HUES6 (cell line): ENCODE measurements at regions not wholly inside any gene's neighbourhood (a gene's known extent, or its start where the extent isn't known, plus 50 kb on each side); places are given as distances from the start of the nearest gene placed in this dataset.
"Not testable (repeated sequence)": the region's sequence is repeated elsewhere in the genome, so short reads cannot be mapped to it uniquely, and the experiment has no call there.

Experiments used
- H3K27ac ChIP-seq: 2 replicates; pipeline ENCODE4 v1.7.0; 2013; ENCODE audit warnings: low read depth, mild to moderate bottlenecking, low read length, inconsistent platforms
- H3K27me3 ChIP-seq: 2 replicates; pipeline ENCODE4 v1.6.1; 2013; ENCODE audit warnings: low read length; ENCODE audit not compliant: control insufficient read depth, insufficient read depth
- H3K36me3 ChIP-seq: 2 replicates; pipeline ENCODE4 v1.6.1; 2013; ENCODE audit warnings: low read length; ENCODE audit not compliant: control insufficient read depth, insufficient read depth
- H3K4me1 ChIP-seq: 2 replicates; pipeline ENCODE4 v1.6.1; 2013; ENCODE audit warnings: low read length; ENCODE audit not compliant: control insufficient read depth, insufficient read depth
- H3K4me3 ChIP-seq: 2 replicates; pipeline ENCODE4 v1.5.1; 2013; ENCODE audit warnings: low read depth, low read length
- H3K9ac ChIP-seq: one replicate; pipeline ENCODE4 v1.6.1; 2013; ENCODE audit warnings: mild to moderate bottlenecking, low read length
- H3K9me3 ChIP-seq: 2 replicates; pipeline ENCODE4 v1.6.1; 2013; ENCODE audit warnings: low read depth, low read length; ENCODE audit not compliant: control insufficient read depth, insufficient read depth

DNA sequence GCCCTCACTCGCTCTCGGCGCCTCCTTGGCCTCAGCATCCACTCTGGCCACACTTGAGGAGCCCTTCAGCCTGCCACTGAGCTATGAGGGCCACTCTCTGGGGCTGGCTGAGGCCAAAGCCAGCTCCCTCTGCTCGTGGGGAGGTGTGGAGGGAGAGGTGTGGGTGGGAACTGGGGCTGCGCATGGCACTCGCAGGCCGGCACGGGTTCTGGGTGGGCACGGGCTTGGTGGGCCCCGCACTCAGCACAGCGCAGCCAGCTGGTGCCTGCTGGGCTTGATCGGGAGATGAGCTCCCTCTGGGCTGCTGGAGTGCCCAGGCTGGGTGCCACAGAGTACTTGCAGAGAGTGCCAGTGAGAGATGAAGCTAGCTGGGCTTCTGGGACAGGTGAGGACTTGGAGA, 875.5 kb downstream of the XPNPEP1 start:
- H3K27me3 ChIP-seq = no peaks in the 10 kb centered on the region
- H3K4me3 ChIP-seq = no peak overlapping the region
- H3K9ac ChIP-seq = no peak overlapping the region
- H3K4me1 ChIP-seq = peaks cover 4% of the 10 kb centered on the region; the same call in 1 of the 2 replicates
- H3K36me3 ChIP-seq = no peaks in the 10 kb centered on the region
- H3K27ac ChIP-seq = no peak overlapping the region
- H3K9me3 ChIP-seq = peaks cover 16% of the 10 kb centered on the region

DNA sequence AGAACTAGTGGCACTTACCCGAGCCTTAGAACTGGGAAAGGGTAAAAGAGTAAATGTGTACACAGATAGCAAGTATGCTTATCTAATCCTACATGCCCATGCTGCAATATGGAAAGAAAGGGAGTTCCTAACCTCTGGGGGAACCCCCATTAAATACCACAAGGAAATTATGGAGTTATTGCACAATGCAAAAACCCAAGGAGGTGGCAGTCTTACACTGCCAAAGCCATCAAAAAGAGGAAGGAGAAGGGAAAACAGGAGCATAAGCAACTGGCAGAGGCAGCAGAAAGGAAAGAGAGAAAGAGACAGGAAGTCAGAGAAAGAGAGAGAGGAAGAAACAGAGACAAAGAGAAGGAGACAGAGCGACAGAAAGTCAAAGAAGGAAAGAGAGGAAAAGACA, 876.9 kb downstream of the XPNPEP1 start:
- H3K27ac ChIP-seq, H3K4me1 ChIP-seq, H3K4me3 ChIP-seq, H3K9ac ChIP-seq, H3K27me3 ChIP-seq, H3K36me3 ChIP-seq: not testable (repeated sequence)
- peaks cover 16% of the 10 kb centered on the region for H3K9me3 ChIP-seq

DNA sequence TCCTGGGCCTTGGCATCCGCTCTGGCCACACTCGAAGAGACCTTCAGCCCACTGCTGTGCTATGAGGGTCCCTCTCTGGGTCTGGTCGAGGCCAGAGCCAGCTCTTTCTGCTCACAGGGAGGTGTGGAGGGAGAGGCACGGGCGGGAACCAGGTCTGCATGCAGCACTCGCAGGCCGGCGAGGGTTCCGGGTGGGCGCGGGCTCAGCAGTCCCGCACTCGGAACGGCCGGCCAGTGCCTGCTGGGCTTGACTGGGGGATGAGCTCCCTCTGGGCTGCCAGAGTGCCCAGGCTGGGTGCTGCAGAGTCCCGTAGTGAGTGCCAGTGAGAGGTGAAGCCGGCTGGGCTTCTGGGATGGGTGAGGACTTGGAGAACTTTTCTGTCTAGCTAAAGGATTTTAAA, 882.7 kb downstream of the XPNPEP1 start:
- Histone ChIP-seq H3K27me3 (no peaks in the 10 kb centered on the region), H3K4me3 (no peak overlapping the region), H3K9me3 (peaks cover 8% of the 10 kb centered on the region), H3K9ac (no peak overlapping the region), H3K27ac (no peak overlapping the region), H3K36me3 (no peaks in the 10 kb centered on the region), H3K4me1 (peaks cover 4% of the 10 kb centered on the region; the same call in 1 of the 2 replicates)

DNA sequence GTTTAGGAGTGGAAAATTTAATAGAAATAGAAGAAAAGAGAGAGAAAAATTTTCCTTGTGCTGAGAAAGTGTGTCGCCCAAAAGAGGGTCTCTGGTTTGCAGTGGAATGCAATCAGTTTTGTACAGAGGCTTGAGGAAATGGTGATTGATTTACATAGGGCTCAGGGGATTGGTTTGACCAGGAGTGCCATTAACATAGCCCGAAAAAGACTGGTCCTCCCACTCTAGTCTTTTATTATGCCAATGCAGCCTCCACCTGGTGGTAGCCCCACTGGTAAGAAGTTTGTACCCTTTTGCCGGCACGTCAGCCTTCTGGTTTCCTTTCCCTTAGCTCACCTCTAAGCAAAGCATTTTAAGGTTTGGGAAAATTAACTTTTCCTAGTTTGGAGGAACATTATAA, 885.3 kb downstream of the XPNPEP1 start:
- no peaks in the 10 kb centered on the region for H3K36me3 ChIP-seq
- peaks cover under 1% of the 10 kb centered on the region; the same call in 1 of the 2 replicates for H3K4me1 ChIP-seq
- H3K9me3 ChIP-seq = peaks cover 3% of the 10 kb centered on the region; the same call in 1 of the 2 replicates
- no peak overlapping the region for H3K4me3 ChIP-seq
- no peaks in the 10 kb centered on the region for H3K27me3 ChIP-seq
- H3K27ac ChIP-seq = no peak overlapping the region
- no peak overlapping the region for H3K9ac ChIP-seq

DNA sequence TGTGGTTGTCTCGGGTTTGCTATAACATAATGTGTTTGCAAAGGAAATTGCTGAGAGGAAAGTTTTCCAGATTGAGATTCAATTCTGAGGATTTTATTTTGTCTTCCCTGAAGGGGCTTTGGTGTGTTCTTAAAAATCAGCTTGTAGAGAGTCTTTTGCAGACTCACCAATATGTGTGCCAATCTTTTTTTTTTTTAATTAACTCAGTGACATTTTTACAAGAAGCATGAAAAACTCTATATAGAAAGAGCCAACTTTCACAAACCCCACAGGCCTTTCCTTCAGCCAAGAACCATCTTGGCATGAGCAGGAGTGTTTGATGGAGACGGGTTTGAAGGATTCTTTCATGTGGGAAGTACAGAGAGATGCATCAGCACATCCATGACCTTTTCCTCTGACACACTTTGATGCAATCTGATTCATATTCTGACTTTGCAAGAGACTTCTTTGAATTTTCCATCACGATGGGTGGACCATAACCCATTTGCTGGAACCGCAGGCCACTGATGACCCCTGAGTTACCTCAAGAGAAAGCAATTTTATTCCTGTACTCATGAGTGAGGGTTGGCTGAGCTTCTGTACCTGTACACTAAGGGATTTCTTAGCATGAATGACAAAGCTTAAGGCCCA, 892.6 kb downstream of the XPNPEP1 start:
- H3K27me3 ChIP-seq = no peaks in the 10 kb centered on the region
- no peaks in the 10 kb centered on the region for H3K4me1 ChIP-seq
- no peaks in the 10 kb centered on the region for H3K9me3 ChIP-seq
- no peaks in the 10 kb centered on the region for H3K36me3 ChIP-seq
- H3K27ac ChIP-seq = no peak overlapping the region
- H3K4me3 ChIP-seq = no peak overlapping the region
- no peak overlapping the region for H3K9ac ChIP-seq

DNA sequence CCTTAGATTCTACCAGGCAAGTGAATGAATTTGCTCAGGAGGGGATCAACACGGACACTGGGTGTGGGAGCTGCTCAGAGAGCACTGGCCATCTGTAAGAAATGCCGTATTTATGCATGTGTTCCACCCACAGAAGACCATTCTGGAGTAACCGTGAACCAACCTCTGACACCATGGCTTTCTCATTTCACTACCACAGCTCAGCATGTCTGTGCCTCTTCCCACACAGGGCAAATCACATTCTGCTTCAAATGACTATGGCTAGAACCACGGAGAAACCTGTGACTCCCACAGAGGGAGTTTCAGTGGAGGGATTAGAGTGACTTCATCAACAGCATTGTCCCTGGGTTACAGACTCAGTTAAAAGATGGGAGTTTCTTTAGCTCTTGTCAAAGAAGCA, 893.4 kb downstream of the XPNPEP1 start:
- Histone ChIP-seq H3K9me3 (no peaks in the 10 kb centered on the region), H3K9ac (no peak overlapping the region), H3K36me3 (no peaks in the 10 kb centered on the region), H3K27ac (no peak overlapping the region), H3K27me3 (no peaks in the 10 kb centered on the region), H3K4me1 (no peaks in the 10 kb centered on the region), H3K4me3 (no peak overlapping the region)

DNA sequence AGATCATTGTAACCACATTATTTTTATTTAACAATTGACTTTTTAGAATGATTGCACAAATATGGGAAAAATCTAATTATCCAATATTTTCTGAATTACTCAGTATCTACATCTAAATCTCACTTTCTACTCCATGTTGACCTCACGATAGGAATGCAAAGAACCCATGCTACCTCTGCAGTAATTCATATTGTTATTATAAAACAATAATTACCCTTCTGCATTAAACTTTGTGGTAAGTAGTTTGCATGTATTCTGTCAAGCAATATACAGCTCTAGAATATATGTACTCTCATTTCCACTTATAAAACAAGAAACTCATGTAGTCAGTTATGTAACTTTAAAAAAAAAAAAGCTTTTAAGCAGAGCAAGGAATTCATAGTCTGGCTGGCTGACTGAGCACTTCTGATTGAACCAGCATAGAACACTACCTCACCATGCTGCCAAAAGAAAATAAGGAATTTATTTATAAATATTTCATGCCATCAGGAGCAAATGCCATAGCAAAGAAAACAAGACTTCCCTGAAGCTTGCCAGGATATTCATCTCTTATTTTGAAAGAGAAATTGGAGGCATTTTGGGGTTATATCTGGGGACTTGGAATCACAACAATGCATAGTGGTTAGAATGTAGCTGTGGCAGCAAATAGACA, 895.7 kb downstream of the XPNPEP1 start:
- Histone ChIP-seq H3K4me3 (no peak overlapping the region), H3K9ac (no peak overlapping the region), H3K27ac (no peak overlapping the region), H3K36me3 (no peaks in the 10 kb centered on the region), H3K4me1 (no peaks in the 10 kb centered on the region), H3K9me3 (no peaks in the 10 kb centered on the region), H3K27me3 (no peaks in the 10 kb centered on the region)

DNA sequence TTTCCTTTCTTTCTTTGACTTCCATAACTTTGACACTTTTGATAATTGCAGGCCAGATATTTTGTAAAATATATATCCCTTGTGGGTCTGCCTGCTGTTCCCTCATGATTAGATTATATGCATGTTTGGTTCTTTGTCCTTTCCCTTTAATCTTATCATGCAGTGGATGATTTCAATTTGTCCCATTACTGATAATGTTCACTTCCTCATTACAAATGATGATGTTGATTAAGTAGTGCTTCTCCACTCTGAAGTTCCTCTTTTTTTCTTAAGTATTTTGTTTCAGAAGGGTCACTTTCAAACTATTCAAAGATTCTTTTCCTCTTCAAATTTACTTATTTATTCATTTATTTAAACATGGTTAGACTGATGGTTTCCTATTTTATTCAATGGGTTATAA, 898.1 kb downstream of the XPNPEP1 start:
- no peaks in the 10 kb centered on the region for H3K36me3 ChIP-seq
- no peak overlapping the region for H3K4me3 ChIP-seq
- H3K9me3 ChIP-seq = no peaks in the 10 kb centered on the region
- H3K9ac ChIP-seq = no peak overlapping the region
- no peak overlapping the region for H3K27ac ChIP-seq
- H3K4me1 ChIP-seq = no peaks in the 10 kb centered on the region
- no peaks in the 10 kb centered on the region for H3K27me3 ChIP-seq

DNA sequence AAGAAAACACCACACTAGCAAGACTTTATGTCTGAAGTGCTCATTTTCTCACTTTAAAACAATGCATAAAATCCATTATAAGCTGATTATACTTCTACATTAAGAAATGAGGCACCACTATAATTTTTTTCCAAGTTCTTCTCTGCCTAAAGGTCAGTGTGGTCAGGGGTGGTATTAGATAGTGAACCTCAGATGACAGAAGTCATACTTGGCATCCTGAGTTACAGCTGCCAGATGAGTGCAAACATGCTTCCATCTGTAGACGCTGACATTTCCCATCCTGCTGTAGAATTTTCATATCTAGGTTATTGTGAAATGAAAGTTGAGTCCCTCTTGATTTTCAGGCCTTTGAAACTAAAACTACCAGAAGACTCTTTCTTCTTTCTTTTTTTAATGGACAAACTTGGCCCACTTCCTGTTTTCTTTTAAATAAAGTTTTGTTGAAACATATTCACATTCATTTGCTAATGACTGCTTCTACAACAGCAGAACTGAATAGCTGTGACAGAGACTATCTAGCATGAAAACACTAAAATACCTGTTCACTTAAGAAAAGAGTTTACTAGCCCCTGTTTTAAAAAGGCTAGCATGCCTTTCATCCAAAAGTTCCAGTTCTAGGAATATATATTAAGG, 900.8 kb downstream of the XPNPEP1 start:
- Histone ChIP-seq H3K36me3 (no peaks in the 10 kb centered on the region), H3K9ac (no peak overlapping the region), H3K9me3 (no peaks in the 10 kb centered on the region), H3K27me3 (no peaks in the 10 kb centered on the region), H3K27ac (no peak overlapping the region), H3K4me3 (no peak overlapping the region), H3K4me1 (no peaks in the 10 kb centered on the region)

DNA sequence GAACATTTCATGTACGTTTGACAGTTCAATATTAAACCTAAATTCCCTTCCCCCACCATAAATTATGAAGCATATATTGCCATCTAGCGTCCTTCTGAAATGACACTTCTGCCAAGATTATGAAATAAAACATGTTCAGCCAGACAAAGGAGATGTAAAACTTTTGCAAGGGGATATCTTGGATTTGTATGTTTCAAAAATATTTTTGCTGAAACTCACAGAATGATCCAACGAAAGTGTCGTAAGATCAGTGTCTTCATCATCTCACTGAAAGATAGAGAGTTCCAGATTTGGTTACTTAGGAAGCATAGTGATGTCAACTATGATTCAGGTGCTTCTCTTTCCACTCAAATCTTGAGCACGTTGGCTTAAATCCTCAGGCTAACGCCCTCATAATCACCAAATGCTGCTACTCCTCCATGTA, 904.3 kb downstream of the XPNPEP1 start:
- H3K27me3 ChIP-seq = no peaks in the 10 kb centered on the region
- H3K9ac ChIP-seq = no peak overlapping the region
- no peak overlapping the region for H3K27ac ChIP-seq
- no peak overlapping the region for H3K4me3 ChIP-seq
- no peaks in the 10 kb centered on the region for H3K36me3 ChIP-seq
- no peaks in the 10 kb centered on the region for H3K9me3 ChIP-seq
- no peaks in the 10 kb centered on the region for H3K4me1 ChIP-seq

DNA sequence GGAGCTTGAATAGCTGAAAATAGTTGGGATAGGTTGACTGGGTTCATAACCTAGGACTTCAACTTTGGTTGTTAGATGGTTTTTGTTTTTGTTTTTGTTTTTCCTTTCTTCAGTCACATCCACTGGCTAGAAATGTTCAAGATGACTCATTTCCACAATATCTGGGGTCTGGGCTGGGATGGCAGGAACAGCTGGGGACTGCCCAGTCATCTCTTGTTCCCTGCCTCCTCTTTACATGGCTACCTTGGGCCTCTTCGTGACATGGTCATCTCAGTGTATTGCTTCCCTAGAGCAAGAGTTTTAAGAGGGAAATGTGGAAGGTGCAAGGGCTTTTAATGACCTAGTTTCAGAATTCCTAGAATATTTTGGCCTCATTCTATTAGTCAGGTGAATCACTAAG, 915.8 kb downstream of the XPNPEP1 start:
- no peaks in the 10 kb centered on the region for H3K9me3 ChIP-seq

More for the DNA sequence above, 915.8 kb downstream of the XPNPEP1 start:
- Histone ChIP-seq H3K9ac (no peak overlapping the region), H3K27ac (no peak overlapping the region), H3K4me1 (no peaks in the 10 kb centered on the region), H3K4me3 (no peak overlapping the region), H3K27me3 (no peaks in the 10 kb centered on the region), H3K36me3 (no peaks in the 10 kb centered on the region)
